Naive B cell (primary cell): ENCODE measurements at regions not wholly inside any gene's neighbourhood (a gene's known extent, or its start where the extent isn't known, plus 50 kb on each side); places are given as distances from the start of the nearest gene placed in this dataset.

Source experiments
- ATAC-seq, 2 donors: fragments of 150-1000 bp; cut with Tn5 transposase; 2 replicates each; pipeline ENCODE4 v1.10.0; 2021; ENCODE audit warnings: low read depth in 2 of 2, mild to moderate bottlenecking in 2 of 2, moderate library complexity in 2 of 2
- DNase-seq: peaks from one replicate; pipeline ENCODE4 v3.0.0; 2022
- H3K27ac Mint-ChIP-seq, 6 donors: one replicate each; pipeline ENCODE4 v1.8.0; 2020 to 2022; ENCODE audit warnings: mild to moderate bottlenecking in 6 of 6, mixed read lengths in 6 of 6, moderate library complexity in 5 of 6, inconsistent platforms in 2 of 6
- H3K27me3 Mint-ChIP-seq, 3 donors: one replicate each; pipeline ENCODE4 v1.8.0; 2021 to 2022; ENCODE audit warnings: mixed read lengths in 3 of 3, mild to moderate bottlenecking in 1 of 3
- H3K36me3 Mint-ChIP-seq, 2 donors: one replicate each; pipeline ENCODE4 v1.8.0; 2020 to 2022; ENCODE audit warnings: mixed read lengths in 2 of 2, inconsistent platforms in 1 of 2, mild to moderate bottlenecking in 1 of 2
- H3K4me1 Mint-ChIP-seq, 3 donors: one replicate each; pipeline ENCODE4 v1.8.0; 2020 to 2022; ENCODE audit warnings: mixed read lengths in 3 of 3, inconsistent platforms in 1 of 3, mild to moderate bottlenecking in 1 of 3, moderate library complexity in 1 of 3
- H3K4me3 Mint-ChIP-seq, 8 donors: one replicate each; pipeline ENCODE4 v1.8.0; 2020 to 2022; ENCODE audit warnings: mild to moderate bottlenecking in 8 of 8, mixed read lengths in 8 of 8, moderate library complexity in 8 of 8, inconsistent platforms in 2 of 8
- H3K9me3 Mint-ChIP-seq, 7 donors: one replicate each; pipeline ENCODE4 v1.8.0; 2020 to 2022; ENCODE audit warnings: mixed read lengths in 7 of 7, mild to moderate bottlenecking in 5 of 7, inconsistent platforms in 2 of 7, moderate library complexity in 1 of 7

DNA sequence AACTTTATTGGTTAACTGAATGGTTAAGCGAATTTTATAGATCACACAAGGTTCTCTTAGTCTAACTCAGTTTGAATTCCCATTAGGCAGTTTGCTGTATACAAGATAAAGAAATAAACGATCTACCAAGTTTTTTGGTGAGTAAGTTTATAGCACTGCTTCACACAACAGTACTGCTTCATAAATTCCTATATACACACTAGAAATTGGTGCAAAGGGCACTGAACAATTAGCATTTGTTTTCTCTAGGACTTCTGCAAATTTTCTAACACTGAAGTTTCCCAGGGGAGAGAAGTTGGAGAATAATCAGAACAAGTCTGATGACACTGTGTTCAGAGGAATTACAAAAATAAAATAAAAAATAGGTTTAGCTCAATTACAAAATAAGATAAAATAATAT lies 1138.8 kb upstream of the PCDH9 start:
- ATAC-seq (no peak), DNase-seq (no peak)
- no peaks in the 10 kb centered on the region for H3K36me3 Mint-ChIP-seq
- H3K9me3 Mint-ChIP-seq, result peaks cover 0 to 16% (median 4%) of the 10 kb centered on the region in 7 donors
- no peaks in the 10 kb centered on the region for H3K27me3 Mint-ChIP-seq
- no peaks in the 10 kb centered on the region for H3K4me1 Mint-ChIP-seq
- H3K27ac Mint-ChIP-seq, result no peak overlapping the region
- no peak overlapping the region for H3K4me3 Mint-ChIP-seq

DNA sequence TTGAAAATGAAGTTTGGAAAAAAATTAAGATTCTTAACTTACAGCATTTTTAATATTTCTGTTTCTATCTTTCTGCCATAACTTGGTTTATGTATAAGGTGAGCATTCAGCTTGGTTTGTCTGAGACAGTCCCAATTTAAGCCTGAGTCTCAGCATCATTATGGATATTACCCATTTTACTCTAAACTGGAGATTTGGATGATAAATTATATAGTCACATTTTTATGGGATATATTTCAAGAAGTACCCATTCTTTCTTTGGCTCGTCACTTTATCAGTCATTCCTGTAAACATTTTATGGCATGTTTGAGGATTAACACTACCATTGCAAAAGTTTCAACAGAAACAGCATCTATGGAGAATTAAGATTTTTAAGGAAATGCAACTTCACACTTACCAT lies 1129.0 kb upstream of the PCDH9 start:
- H3K4me3 Mint-ChIP-seq, result no peak overlapping the region
- no peak overlapping the region for H3K27ac Mint-ChIP-seq
- no peaks in the 10 kb centered on the region for H3K36me3 Mint-ChIP-seq
- peaks cover 0 to 5% (median 1%) of the 10 kb centered on the region in 7 donors for H3K9me3 Mint-ChIP-seq
- ATAC-seq (no peak), DNase-seq (no peak)
- H3K27me3 Mint-ChIP-seq, result no peaks in the 10 kb centered on the region
- H3K4me1 Mint-ChIP-seq, result no peaks in the 10 kb centered on the region

DNA sequence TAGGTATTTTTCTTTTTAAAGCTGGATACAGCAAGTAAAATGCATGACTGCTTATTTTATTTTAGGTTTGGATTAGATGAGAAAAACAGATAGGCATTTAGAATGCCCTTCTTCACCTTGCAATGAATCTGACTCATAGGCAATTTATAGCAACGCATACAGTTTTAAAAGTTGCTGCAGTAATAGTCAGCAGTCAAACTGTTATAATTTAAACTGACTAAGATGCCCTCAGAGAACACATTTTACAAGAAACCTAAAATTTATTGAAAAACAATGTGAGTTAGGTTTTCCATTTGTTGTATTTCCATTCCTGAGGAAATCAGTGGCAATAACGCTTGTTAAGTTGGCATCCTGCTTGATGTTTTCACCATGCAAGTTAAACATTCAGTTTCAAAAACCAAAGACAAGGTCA lies 1128.2 kb upstream of the PCDH9 start:
- H3K4me1 Mint-ChIP-seq, result no peaks in the 10 kb centered on the region
- no peak overlapping the region for H3K27ac Mint-ChIP-seq
- peaks cover 0 to 5% (median 0%) of the 10 kb centered on the region in 7 donors for H3K9me3 Mint-ChIP-seq
- ATAC-seq (no peak), DNase-seq (no peak)
- H3K4me3 Mint-ChIP-seq, result no peak overlapping the region
- no peaks in the 10 kb centered on the region for H3K36me3 Mint-ChIP-seq
- H3K27me3 Mint-ChIP-seq, result no peaks in the 10 kb centered on the region

DNA sequence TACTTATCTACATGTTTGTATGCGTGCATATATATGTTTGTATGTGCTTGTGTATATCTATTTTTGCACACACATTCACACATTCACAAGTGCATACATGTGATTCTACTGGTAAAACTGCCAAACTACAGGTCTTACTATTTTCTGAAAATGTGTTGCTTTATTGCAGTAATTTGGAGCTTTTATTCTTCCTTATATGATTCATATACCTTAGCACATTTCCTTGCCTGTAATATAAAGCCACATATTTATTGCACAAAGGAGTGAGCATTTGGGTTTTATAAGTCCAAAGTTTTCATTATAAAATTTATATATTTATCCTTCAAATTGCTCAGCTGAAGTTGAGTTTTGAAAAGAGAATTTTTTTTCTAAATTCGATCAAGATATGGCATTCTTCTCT lies 1120.4 kb upstream of the PCDH9 start:
- ATAC-seq, result no peak
- H3K4me1 Mint-ChIP-seq, result no peaks in the 10 kb centered on the region

DNA sequence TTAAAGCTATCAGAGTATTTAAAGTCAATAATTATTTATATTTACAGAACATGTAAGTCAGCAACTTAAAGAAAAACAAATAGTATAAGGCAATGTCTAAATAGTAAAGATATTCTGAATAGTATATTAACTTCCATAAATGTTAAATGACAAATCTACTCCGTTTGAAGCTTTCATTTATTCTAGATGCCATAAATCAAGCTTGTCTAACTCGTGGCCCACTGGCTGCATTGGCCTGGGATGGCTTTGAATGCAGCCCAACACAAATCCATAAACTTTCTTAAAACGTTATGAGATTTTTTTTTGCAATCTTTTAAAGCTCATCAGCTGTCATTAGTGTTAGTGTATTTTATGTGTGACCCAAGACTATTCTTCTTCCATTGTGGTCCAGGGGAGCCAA lies 1117.1 kb upstream of the PCDH9 start:
- no peaks in the 10 kb centered on the region for H3K36me3 Mint-ChIP-seq
- ATAC-seq (no peak), DNase-seq (no peak)
- peaks cover 0 to 16% (median 9%) of the 10 kb centered on the region in 7 donors for H3K9me3 Mint-ChIP-seq
- no peaks in the 10 kb centered on the region for H3K4me1 Mint-ChIP-seq
- H3K4me3 Mint-ChIP-seq, result no peak overlapping the region
- H3K27me3 Mint-ChIP-seq, result no peaks in the 10 kb centered on the region
- H3K27ac Mint-ChIP-seq, result no peak overlapping the region

More for the DNA sequence above, 1120.4 kb upstream of the PCDH9 start:
- Mint-ChIP-seq H3K27ac (no peak overlapping the region), H3K27me3 (no peaks in the 10 kb centered on the region), H3K9me3 (peaks cover 0 to 7% (median 0%) of the 10 kb centered on the region in 7 donors), H3K4me3 (no peak overlapping the region), H3K36me3 (no peaks in the 10 kb centered on the region)
- no peak for DNase-seq

DNA sequence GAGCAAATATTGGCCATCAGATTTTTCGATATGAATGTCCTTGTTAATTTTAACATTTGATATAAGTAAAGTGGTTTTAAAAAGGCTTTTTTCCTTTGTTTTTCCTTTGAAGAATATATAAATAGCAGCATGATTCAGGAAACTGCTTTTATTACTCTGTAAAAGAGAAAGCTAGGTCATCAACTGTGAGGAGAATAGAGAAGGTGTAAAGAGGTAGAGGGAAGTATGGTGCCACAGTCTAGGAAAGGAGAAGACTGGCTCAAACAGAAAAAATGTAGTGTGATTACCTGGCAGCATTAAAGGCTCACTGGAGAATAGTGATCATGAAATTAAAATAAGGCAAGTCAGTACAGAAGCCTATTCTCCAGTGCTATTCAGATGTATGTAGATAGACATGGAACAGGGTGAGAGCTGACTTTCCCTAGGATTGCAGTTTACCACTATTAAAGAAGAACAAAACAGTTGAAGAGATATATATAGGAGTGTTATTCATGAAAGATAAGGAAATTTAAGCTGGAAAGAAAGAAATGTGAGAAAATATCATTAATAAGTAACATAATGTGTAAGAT lies 1115.9 kb upstream of the PCDH9 start:
- no peak for ATAC-seq
- no peaks in the 10 kb centered on the region for H3K36me3 Mint-ChIP-seq
- H3K4me1 Mint-ChIP-seq, result no peaks in the 10 kb centered on the region
- peaks cover 4 to 24% (median 11%) of the 10 kb centered on the region in 7 donors for H3K9me3 Mint-ChIP-seq
- no peaks in the 10 kb centered on the region for H3K27me3 Mint-ChIP-seq
- no peak overlapping the region for H3K4me3 Mint-ChIP-seq
- H3K27ac Mint-ChIP-seq, result no peak overlapping the region
- no peak for DNase-seq

DNA sequence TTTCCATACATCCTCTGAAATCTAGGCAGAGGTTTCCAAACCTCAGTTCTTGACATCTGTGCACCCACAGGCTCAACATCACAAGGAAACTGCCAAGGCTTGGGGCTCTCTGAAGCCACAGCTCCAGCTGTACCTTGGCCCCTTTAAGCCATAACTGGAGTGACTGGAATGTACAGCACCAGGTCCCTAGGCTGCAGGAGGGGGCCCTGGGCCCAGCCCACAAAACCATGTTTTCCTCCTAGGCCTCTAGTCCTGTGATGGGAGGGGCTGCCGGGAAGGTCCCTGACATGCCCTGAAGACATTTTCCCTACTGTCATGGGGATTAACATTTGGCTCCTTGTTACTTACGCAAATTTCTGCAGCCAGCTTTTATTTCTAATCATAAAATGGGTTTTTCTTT lies 1093.0 kb upstream of the PCDH9 start:
- ATAC-seq (no peak), DNase-seq (no peak)
- Mint-ChIP-seq H3K4me3 (no peak overlapping the region), H3K9me3 (peaks cover 4 to 31% (median 9%) of the 10 kb centered on the region in 7 donors), H3K36me3 (no peaks in the 10 kb centered on the region), H3K27me3 (no peaks in the 10 kb centered on the region), H3K27ac (no peak overlapping the region), H3K4me1 (no peaks in the 10 kb centered on the region)

DNA sequence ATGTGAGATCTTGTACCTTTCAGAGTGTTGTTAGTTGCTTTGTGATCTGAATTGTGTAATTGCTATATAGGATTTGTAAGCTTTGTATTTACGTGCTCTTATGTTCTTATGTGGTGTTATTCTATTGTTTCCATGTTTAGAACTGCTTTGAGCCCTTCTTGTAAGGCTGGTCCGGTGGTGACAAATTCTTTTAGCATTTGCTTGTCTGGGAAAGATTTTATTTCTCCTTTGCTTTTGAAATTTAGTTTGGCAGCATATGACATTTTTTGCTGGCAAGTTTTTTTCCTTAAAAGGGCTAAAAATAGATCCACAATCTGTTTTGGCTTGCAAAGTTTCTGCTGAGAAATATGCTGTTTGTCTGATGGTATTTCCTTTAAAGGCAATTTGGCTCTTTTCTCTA lies 1089.2 kb upstream of the PCDH9 start:
- no peak for ATAC-seq
- Mint-ChIP-seq H3K27me3 (no peaks in the 10 kb centered on the region), H3K9me3 (peaks cover 4 to 26% (median 15%) of the 10 kb centered on the region in 7 donors), H3K36me3 (no peaks in the 10 kb centered on the region), H3K4me1 (no peaks in the 10 kb centered on the region), H3K4me3 (no peak overlapping the region), H3K27ac (no peak overlapping the region)
- no peak for DNase-seq

DNA sequence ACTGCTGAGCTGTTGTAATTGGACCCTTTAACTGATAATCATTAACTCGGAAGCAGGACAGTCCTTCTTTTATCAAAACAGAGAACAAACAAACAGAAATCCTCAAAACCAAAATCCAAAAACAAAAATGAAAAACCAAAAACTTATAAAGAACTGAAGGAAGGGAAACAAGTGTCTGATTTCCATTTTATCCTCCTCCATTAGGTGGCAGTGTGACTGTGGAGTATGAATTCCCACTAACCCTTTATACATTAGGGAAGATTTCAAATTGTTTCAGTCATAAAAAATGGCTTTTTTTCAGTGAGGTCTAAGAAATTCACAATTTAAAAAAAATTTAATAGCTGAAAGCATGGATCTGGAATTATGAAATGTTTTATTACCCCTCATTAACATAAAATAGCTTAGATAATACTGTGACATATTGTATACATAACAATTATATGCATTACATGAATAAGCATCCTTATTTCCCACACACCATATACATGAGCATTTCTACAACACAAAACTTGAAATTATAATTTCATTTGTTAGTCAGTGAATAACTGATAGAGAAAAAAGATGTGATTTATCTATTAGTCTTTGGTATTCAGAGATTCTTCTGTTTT lies 1074.3 kb upstream of the PCDH9 start:
- Mint-ChIP-seq H3K4me3 (no peak overlapping the region), H3K9me3 (peaks cover 0 to 3% (median 0%) of the 10 kb centered on the region in 7 donors), H3K4me1 (no peaks in the 10 kb centered on the region), H3K27me3 (no peaks in the 10 kb centered on the region), H3K36me3 (no peaks in the 10 kb centered on the region), H3K27ac (no peak overlapping the region)
- DNase-seq (no peak), ATAC-seq (no peak)

DNA sequence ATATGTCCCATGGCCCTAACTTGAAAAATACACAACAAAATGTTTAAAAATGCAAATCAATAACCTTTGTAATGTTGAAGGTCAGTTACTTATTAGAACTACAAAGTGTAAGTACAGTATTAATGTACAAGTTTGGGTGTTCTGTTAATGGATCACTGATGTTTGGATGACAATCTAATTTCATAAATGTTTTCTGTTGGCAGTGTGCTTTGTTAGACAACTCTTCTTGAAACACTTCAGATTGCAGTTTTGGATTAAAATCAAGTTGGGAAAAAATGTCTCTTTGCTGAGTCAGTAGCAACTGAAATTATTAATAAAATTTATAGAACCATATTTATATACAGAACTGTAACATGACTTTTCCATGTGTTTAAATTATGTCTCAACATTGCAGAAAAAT lies 1063.5 kb upstream of the PCDH9 start:
- no peaks in the 10 kb centered on the region for H3K27me3 Mint-ChIP-seq
- H3K4me1 Mint-ChIP-seq, result no peaks in the 10 kb centered on the region
- no peak overlapping the region for H3K4me3 Mint-ChIP-seq
- no peak overlapping the region for H3K27ac Mint-ChIP-seq
- H3K36me3 Mint-ChIP-seq, result no peaks in the 10 kb centered on the region
- DNase-seq (no peak), ATAC-seq (no peak)
- peaks cover 0 to 1% (median 0%) of the 10 kb centered on the region in 7 donors for H3K9me3 Mint-ChIP-seq

DNA sequence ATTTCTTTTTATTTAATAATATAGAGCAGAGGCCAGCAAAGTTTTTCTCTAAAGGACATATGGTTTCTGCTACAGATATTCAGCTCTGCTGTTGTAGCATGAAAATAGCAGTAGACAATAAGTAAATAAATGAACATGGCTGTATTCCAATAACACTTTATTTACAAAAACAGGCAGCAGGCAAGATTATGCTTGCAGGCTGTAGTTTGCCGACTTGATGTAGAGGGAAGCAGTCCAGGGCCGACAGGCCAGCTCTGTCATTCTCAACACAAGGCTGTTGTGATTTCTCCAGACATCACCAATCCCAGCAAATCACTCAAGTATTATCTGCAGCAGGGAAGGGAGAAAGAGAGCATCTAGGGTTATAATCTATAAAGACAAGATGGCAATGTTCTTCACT lies 1062.5 kb upstream of the PCDH9 start:
- H3K27ac Mint-ChIP-seq, result no peak overlapping the region
- no peak for DNase-seq
- peaks cover 0 to 1% (median 0%) of the 10 kb centered on the region in 7 donors for H3K9me3 Mint-ChIP-seq
- H3K4me3 Mint-ChIP-seq, result no peak overlapping the region
- H3K4me1 Mint-ChIP-seq, result no peaks in the 10 kb centered on the region
- H3K36me3 Mint-ChIP-seq, result no peaks in the 10 kb centered on the region
- H3K27me3 Mint-ChIP-seq, result no peaks in the 10 kb centered on the region
- no peak for ATAC-seq

DNA sequence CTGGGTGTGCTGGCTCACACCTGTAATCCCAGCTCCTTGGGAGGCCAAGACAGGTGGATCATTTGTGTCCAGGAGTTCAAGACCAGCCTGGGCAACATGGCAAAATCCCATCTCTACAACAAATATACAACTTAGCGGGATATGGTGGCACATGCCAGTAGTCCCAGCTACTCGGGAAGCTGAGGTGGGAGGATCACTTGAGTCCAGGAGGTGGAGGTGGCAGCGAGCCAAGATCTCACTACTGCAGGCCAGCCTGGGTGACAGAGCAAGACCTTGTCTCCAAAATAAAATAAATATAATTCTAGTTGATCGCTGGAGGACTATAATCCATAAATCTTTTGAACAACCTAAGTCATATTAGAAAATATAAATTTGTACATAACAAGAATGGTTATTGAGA lies 1061.5 kb upstream of the PCDH9 start:
- no peaks in the 10 kb centered on the region for H3K4me1 Mint-ChIP-seq
- H3K4me3 Mint-ChIP-seq, result no peak overlapping the region
- H3K27me3 Mint-ChIP-seq, result no peaks in the 10 kb centered on the region
- DNase-seq, result no peak
- H3K36me3 Mint-ChIP-seq, result no peaks in the 10 kb centered on the region
- no peak for ATAC-seq
- no peak overlapping the region for H3K27ac Mint-ChIP-seq
- H3K9me3 Mint-ChIP-seq, result peaks cover 0 to 1% (median 0%) of the 10 kb centered on the region in 7 donors

DNA sequence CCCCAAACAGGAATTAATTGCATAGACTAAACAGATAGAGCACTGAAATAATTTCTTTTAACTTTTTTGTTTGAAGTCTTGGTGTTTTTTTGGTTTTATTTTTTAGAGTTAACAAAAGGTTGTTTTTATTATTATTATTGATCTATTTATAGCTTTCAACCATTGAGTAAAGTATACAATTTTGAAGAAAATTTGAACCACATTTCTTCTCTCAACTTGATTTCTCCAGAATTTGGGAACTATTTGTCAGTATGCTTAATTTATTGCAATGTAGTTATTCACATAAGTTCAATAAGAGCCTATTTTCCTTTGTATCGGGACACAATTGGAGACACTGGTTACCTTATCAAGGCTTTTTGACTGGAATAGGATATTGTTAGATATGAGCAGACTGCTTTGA lies 1045.6 kb upstream of the PCDH9 start:
- H3K36me3 Mint-ChIP-seq, result no peaks in the 10 kb centered on the region
- ATAC-seq (no peak), DNase-seq (no peak)
- no peak overlapping the region for H3K27ac Mint-ChIP-seq
- no peak overlapping the region for H3K4me3 Mint-ChIP-seq
- H3K27me3 Mint-ChIP-seq, result no peaks in the 10 kb centered on the region
- peaks cover 6 to 35% (median 12%) of the 10 kb centered on the region in 7 donors for H3K9me3 Mint-ChIP-seq
- H3K4me1 Mint-ChIP-seq, result no peaks in the 10 kb centered on the region

DNA sequence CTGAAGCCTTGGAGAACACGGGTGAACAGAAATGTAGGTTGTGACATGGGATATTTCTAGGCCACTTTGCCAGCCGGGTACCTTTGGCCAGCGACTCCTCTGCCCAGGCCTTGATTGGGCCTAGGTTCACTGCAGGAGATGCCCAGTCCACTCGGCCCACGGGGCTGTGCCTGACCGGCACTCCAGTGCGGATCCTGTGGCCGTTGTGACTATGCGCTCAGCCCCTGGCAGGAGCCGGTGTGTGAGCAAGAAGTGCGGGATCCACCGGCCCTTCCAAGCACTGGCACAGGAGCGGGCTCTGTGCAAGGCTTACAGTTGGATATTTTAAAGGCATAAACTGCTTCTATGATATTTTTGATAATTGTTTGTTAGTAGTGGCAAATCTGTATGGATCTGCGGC lies 1042.5 kb upstream of the PCDH9 start:
- DNase-seq (no peak), ATAC-seq (no peak)
- no peak overlapping the region for H3K27ac Mint-ChIP-seq
- H3K4me1 Mint-ChIP-seq, result no peaks in the 10 kb centered on the region
- H3K36me3 Mint-ChIP-seq, result no peaks in the 10 kb centered on the region
- no peaks in the 10 kb centered on the region for H3K27me3 Mint-ChIP-seq
- H3K4me3 Mint-ChIP-seq, result no peak overlapping the region
- peaks cover 6 to 35% (median 13%) of the 10 kb centered on the region in 7 donors for H3K9me3 Mint-ChIP-seq

DNA sequence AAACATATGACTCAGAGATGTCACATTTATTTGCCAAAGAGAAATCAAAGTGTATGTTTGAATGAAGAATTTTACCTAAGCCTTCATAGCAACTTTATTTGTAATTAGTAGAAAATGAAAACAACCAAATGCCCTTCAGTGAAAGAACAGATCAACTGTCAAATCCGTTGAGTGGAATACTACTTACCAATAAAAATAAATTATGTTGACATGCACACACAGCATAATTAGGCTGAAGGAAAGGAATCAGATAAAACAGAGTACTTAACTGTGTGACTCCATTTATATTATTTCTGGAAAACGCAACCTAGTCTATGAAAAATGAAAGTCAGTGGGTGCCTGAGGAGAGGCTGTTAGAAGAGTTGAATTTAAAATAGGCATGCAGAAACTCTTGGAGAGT lies 1034.6 kb upstream of the PCDH9 start:
- Mint-ChIP-seq H3K4me3 (no peak overlapping the region), H3K9me3 (peaks cover 0 to 2% (median 0%) of the 10 kb centered on the region in 7 donors), H3K27ac (no peak overlapping the region), H3K27me3 (no peaks in the 10 kb centered on the region), H3K4me1 (no peaks in the 10 kb centered on the region), H3K36me3 (no peaks in the 10 kb centered on the region)
- DNase-seq (no peak), ATAC-seq (no peak)
